IgD-negative memory B cell (primary cell): ENCODE measurements at regions not wholly inside any gene's neighbourhood (a gene's known extent, or its start where the extent isn't known, plus 50 kb on each side); places are given as distances from the start of the nearest gene placed in this dataset.

ENCODE experiments used
- H3K27ac Mint-ChIP-seq, 3 donors: one replicate each; pipeline ENCODE4 v1.8.0; 2020 to 2022; ENCODE audit warnings: mild to moderate bottlenecking in 3 of 3, mixed read lengths in 3 of 3, moderate library complexity in 1 of 3
- H3K27me3 Mint-ChIP-seq: one replicate; pipeline ENCODE4 v1.8.0; 2021; ENCODE audit warnings: mixed read lengths
- H3K36me3 Mint-ChIP-seq: one replicate; pipeline ENCODE4 v1.8.0; 2020; ENCODE audit warnings: mild to moderate bottlenecking, mixed read lengths
- H3K4me1 Mint-ChIP-seq, 3 donors: one replicate each; pipeline ENCODE4 v1.8.0; 2020 to 2022; ENCODE audit warnings: mixed read lengths in 3 of 3, mild to moderate bottlenecking in 1 of 3
- H3K4me3 Mint-ChIP-seq, 4 donors: one replicate each; pipeline ENCODE4 v1.8.0; 2020 to 2022; ENCODE audit warnings: mild to moderate bottlenecking in 4 of 4, mixed read lengths in 4 of 4, moderate library complexity in 3 of 4
- H3K9me3 Mint-ChIP-seq, 3 donors: one replicate each; pipeline ENCODE4 v1.8.0; 2020 to 2021; ENCODE audit warnings: mixed read lengths in 3 of 3, mild to moderate bottlenecking in 1 of 3

DNA sequence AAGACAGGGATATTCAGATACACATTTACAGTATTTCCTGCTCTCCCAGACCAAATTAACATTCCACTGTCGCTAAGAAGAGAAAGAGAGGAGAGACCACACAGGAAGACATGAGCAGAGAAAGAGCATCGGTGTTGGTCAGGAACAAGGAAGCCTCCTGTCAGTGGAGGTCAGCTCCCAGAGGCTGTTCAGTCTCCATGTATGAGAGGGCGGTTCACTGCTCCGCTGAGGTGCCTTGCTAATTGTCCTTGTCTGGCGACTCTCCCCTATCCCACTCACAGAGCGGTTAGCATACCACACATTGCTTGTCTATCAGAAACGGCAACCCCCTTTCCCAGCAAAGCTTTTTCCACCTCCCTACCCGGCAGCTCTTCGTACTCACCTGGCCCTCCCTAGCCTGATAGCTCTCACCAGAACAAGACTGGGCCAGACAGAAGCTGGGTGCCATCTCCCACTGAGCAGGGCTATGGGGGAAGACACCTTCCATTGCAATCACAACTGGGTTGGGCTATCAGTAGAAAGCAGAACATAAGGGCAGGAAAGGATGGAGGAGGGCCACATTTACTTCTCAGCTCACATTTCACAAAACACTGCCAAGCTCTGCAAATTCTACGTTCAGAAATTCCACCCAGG lies 58.6 kb upstream of the LMNB1 start:
- Mint-ChIP-seq H3K9me3 (no peaks in the 10 kb centered on the region), H3K27ac (no peak overlapping the region), H3K4me1 (peaks cover 0 to 2% (median under 1%) of the 10 kb centered on the region in 3 donors), H3K36me3 (no peaks in the 10 kb centered on the region), H3K27me3 (no peaks in the 10 kb centered on the region), H3K4me3 (no peak overlapping the region)

DNA sequence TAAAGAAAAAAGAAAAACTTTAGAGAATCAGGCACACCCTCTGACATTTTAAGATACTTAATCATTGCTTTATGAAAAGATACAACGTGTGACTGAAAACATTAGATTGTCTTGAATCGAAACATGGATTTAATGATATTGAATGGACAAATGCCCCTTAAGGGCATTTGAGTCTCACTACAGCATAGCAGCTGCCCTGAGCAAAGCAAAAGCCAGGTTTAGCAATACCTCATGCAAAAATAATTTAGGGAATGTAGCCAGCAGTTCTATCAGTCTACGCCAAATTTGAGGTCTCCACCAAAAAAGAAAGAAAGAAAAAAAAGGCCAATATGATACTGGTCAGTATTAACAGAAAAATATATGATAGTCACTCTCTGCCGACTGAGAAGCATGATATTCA lies 56.6 kb upstream of the LMNB1 start:
- Mint-ChIP-seq H3K4me1 (peaks cover 0 to 2% (median 2%) of the 10 kb centered on the region in 3 donors), H3K36me3 (peaks cover 1% of the 10 kb centered on the region), H3K4me3 (no peak overlapping the region), H3K9me3 (peaks cover 0 to 2% (median 0%) of the 10 kb centered on the region in 3 donors), H3K27me3 (no peaks in the 10 kb centered on the region), H3K27ac (no peak overlapping the region)

DNA sequence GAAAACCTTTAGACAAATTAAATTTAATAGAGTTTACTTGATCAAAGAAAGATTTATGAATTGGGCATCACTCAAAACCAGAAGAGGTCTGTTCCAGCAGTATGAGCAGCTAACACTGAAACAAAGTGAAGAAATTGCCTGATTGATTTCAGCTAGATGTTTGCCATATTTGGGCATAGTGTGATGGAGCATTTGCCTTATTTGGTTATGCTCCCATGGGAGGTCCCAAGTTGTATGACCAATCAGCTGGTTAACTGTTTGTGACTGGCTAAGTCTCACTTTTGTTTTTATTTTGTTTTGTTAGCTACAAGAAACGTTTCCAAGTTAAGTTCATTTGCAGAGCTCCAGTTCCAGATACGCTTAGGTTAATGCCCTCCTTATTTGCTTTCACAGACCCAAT lies 53.3 kb upstream of the LMNB1 start:
- peaks cover 1% of the 10 kb centered on the region for H3K36me3 Mint-ChIP-seq
- no peak overlapping the region for H3K27ac Mint-ChIP-seq
- peaks cover 0 to 2% (median 0%) of the 10 kb centered on the region in 3 donors for H3K4me1 Mint-ChIP-seq
- peaks cover 0 to 2% (median 0%) of the 10 kb centered on the region in 3 donors for H3K9me3 Mint-ChIP-seq
- H3K4me3 Mint-ChIP-seq, result no peak overlapping the region
- H3K27me3 Mint-ChIP-seq, result no peaks in the 10 kb centered on the region
